ENCODE measurements at regions not wholly inside any gene's neighbourhood (a gene's known extent, or its start where the extent isn't known, plus 50 kb on each side); places are given as distances from the start of the nearest gene placed in this dataset.
A peak's percentile ranks its signal among the peaks of the same experiment; 100 is the strongest.

DNA sequence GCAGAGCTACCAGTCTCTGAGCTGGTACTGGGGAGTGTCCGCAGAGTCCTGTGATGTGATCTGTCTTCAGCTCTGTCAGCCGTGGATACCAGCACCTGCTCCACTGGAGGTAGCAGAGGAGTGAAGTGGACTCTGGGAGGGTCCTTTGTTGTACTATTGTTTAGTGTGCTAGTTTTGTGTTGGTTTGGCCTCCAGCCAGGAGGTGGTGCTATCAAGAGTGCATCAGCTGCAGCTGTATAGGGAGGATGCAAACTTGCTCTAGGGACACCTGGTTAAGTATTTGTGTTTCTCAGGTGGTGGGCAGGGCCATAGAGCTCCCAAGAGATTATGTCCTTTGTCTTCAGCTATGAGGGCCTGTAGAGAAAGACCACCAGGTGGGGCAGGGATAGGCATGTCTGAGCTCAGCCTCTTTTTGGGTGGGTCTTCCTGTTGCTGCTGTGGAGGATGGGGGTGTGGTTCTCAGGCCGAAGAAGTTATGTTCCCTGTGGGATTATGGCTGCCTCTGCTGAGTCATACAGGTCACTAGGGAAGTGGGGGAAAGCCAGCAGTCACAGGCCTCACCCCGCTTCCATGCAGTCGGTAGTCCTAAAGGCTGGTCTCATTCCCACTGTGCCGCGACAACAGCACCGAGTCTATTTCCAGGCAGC lies 443.2 kb upstream of the TBL1XR1 start:
- WGBS (ENCODE audit: insufficient coverage, low coverage, low lambda C conversion rate, missing lambda C conversion rate): 64% methylated on average over 2 of the region's 8 CpGs
- H3K27ac ChIP-seq: no peak overlapping the region

GRCh38 chr3:177641206-177641605 lies 443.9 kb upstream of the TBL1XR1 start:
- ATAC-seq (no peak), DNase-seq (no peak)
- no peak overlapping the region for H3K27ac ChIP-seq
- 100% methylated on average over 1 of the region's 1 CpG for WGBS (ENCODE audit: insufficient coverage, low coverage, low lambda C conversion rate, missing lambda C conversion rate)
- H3K9me3 ChIP-seq: no peaks in the 10 kb centered on the region
- no peak overlapping the region for H3K4me3 ChIP-seq
- no peaks in the 10 kb centered on the region for H3K36me3 ChIP-seq
- H3K4me1 ChIP-seq: no peaks in the 10 kb centered on the region
- intact Hi-C loops (cut with DNase I): no loop called here
- H3K27me3 ChIP-seq: no peaks in the 10 kb centered on the region
- TF ChIP-seq POLR2A (IDR thresholded peaks at IDR 0.05): no peak
- TF ChIP-seq, protein P1, sequence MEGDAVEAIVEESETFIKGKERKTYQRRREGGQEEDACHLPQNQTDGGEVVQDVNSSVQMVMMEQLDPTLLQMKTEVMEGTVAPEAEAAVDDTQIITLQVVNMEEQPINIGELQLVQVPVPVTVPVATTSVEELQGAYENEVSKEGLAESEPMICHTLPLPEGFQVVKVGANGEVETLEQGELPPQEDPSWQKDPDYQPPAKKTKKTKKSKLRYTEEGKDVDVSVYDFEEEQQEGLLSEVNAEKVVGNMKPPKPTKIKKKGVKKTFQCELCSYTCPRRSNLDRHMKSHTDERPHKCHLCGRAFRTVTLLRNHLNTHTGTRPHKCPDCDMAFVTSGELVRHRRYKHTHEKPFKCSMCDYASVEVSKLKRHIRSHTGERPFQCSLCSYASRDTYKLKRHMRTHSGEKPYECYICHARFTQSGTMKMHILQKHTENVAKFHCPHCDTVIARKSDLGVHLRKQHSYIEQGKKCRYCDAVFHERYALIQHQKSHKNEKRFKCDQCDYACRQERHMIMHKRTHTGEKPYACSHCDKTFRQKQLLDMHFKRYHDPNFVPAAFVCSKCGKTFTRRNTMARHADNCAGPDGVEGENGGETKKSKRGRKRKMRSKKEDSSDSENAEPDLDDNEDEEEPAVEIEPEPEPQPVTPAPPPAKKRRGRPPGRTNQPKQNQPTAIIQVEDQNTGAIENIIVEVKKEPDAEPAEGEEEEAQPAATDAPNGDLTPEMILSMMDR (IDR thresholded peaks at IDR 0.05): no peak

More for the DNA sequence above, 443.2 kb upstream of the TBL1XR1 start:
- H3K4me3 ChIP-seq: no peak overlapping the region
- no peaks in the 10 kb centered on the region for H3K4me1 ChIP-seq
- intact Hi-C loops (cut with DNase I): no loop called here
- ATAC-seq (no peak), DNase-seq (no peak)
- H3K27me3 ChIP-seq: no peaks in the 10 kb centered on the region
- TF ChIP-seq, protein P1 (IDR thresholded peaks at IDR 0.05): no peak
- TF ChIP-seq POLR2A (IDR thresholded peaks at IDR 0.05): no peak
- H3K36me3 ChIP-seq: no peaks in the 10 kb centered on the region
- no peaks in the 10 kb centered on the region for H3K9me3 ChIP-seq

GRCh38 chr3:177642042-177642803 lies 444.9 kb upstream of the TBL1XR1 start:
- TF ChIP-seq POLR2A (IDR thresholded peaks at IDR 0.05): no peak
- TF ChIP-seq, protein P1 (IDR thresholded peaks at IDR 0.05): no peak
- Histone ChIP-seq H3K27ac (no peak overlapping the region), H3K4me3 (no peak overlapping the region), H3K4me1 (no peaks in the 10 kb centered on the region), H3K36me3 (no peaks in the 10 kb centered on the region), H3K27me3 (no peaks in the 10 kb centered on the region), H3K9me3 (no peaks in the 10 kb centered on the region)
- intact Hi-C loops (cut with DNase I): no loop called here
- ATAC-seq: no peak
- 73% methylated on average over 5 of the region's 8 CpGs for WGBS (ENCODE audit: insufficient coverage, low coverage, low lambda C conversion rate, missing lambda C conversion rate)
- no peak for DNase-seq

DNA sequence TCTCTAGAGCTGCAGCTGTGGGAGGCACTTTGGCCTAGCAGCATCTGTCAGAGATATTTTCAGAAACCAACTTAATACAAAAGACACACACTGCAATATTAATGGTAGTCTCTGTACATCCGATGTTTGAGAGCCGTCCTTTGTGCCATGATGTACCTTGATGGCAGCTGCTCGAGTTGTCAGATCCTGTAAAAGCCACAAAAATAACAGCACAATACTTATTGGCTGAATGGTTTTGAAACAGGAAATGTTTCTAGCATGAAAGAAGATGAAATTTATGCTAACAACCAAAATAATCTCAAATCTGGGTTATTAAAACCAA lies 445.5 kb upstream of the TBL1XR1 start:
- H3K36me3 ChIP-seq: no peaks in the 10 kb centered on the region

More for the DNA sequence above, 445.5 kb upstream of the TBL1XR1 start:
- Histone ChIP-seq H3K27ac (no peak overlapping the region), H3K4me3 (no peak overlapping the region), H3K9me3 (no peaks in the 10 kb centered on the region), H3K27me3 (no peaks in the 10 kb centered on the region), H3K4me1 (no peaks in the 10 kb centered on the region)
- TF ChIP-seq, protein P1 (IDR thresholded peaks at IDR 0.05): no peak
- no peak for TF ChIP-seq POLR2A (IDR thresholded peaks at IDR 0.05)
- DNase-seq (no peak), ATAC-seq (peak in 2 of 4 donors; percentile 26 to 38)
- intact Hi-C loops (cut with DNase I): no loop called here
- WGBS (ENCODE audit: insufficient coverage, low coverage, low lambda C conversion rate, missing lambda C conversion rate): 39% methylated on average over 3 of the region's 3 CpGs
